Tibial nerve (tissue), 4 donors: ENCODE measurements at regions not wholly inside any gene's neighbourhood (a gene's known extent, or its start where the extent isn't known, plus 50 kb on each side); places are given as distances from the start of the nearest gene placed in this dataset.
"Not testable (repeated sequence)": the region's sequence is repeated elsewhere in the genome, so short reads cannot be mapped to it uniquely, and the experiment has no call there.

ENCODE experiments used
- DNase-seq, 2 donors: peaks; one replicate each; pipeline ENCODE4 v3.0.0-alpha.2; 2019; ENCODE audit warnings: low spot score in 2 of 2
- H3K27ac ChIP-seq, 4 donors: fragments of 200-600 bp; sonication (generic) in 3 of 4; one replicate each; pipeline ENCODE4 v1.5.1; 2017 to 2019; ENCODE audit warnings: mild to moderate bottlenecking in 1 of 4
- H3K27me3 ChIP-seq, 2 donors: fragments of 200-600 bp; sonication (generic) in 1 of 2; one replicate each; pipeline versions ENCODE4 v1.5.1 to v1.6.0; 2017 to 2019
- H3K36me3 ChIP-seq, 3 donors: fragments of 200-600 bp; sonication (generic); one replicate each; pipeline ENCODE4 v1.5.1; 2018 to 2019
- H3K4me1 ChIP-seq, 4 donors: fragments of 200-600 bp; sonication (generic) in 3 of 4; one replicate each; pipeline ENCODE4 v1.5.1; 2017 to 2019
- H3K4me3 ChIP-seq, 4 donors: fragments of 200-600 bp; sonication (generic) in 3 of 4; one replicate each; pipeline ENCODE4 v1.5.1; 2017 to 2019; ENCODE audit warnings: mild to moderate bottlenecking in 1 of 4, moderate library complexity in 1 of 4
- H3K9me3 ChIP-seq, 4 donors: fragments of 200-600 bp; sonication (generic) in 3 of 4; one replicate each; pipeline ENCODE4 v1.5.1; 2017 to 2019
- EP300 ChIP-seq, 2 donors: sonication (generic); formaldehyde crosslinking; IDR thresholded peaks; one replicate each; pipeline ENCODE4 v1.6.1; 2017; ENCODE audit warnings: antibody characterized with exemption in 2 of 2, mild to moderate bottlenecking in 1 of 2
- POLR2A ChIP-seq, 2 donors: fragments of 450-650 bp; IDR thresholded peaks; one replicate each; pipeline ENCODE4 v1.6.1; 2017; ENCODE audit warnings: antibody characterized with exemption in 2 of 2, mild to moderate bottlenecking in 2 of 2, moderate library complexity in 2 of 2
- WGBS, 2 donors: methylation state at CpG; one replicate each; pipeline ENCODE4 v1.1.5; 2018; 5-methylcytosine and 5-hydroxymethylcytosine counted together
- TF ChIP-seq, protein P1 (sequence below), 5 experiments: fragments of 200-600 bp in 3 of 5; fragments of 450-650 bp in 2 of 5; sonication (generic) in 3 of 5; IDR thresholded peaks; one replicate each; pipeline ENCODE4 v1.5.1; 2016 to 2019; ENCODE audit warnings: antibody characterized with exemption in 5 of 5, mild to moderate bottlenecking in 3 of 5, moderate library complexity in 2 of 5

GRCh38 chr2:209239585-209239938 lies 184.3 kb upstream of the MAP2 start:
- WGBS, 2 donors: 35 to 38% methylated on average over 2 of the region's 2 CpGs

GRCh38 chr2:209240204-209240603 lies 183.6 kb upstream of the MAP2 start:
- DNase-seq: no peak
- 0 to 81% methylated on average over 1 of the region's 1 CpG for WGBS, 2 donors
- Histone ChIP-seq H3K27ac (no peak overlapping the region), H3K9me3 (peaks cover 0 to 18% (median 0%) of the 10 kb centered on the region in 4 donors), H3K4me3 (no peak overlapping the region), H3K4me1 (no peaks in the 10 kb centered on the region), H3K36me3 (no peaks in the 10 kb centered on the region), H3K27me3 (no peaks in the 10 kb centered on the region)
- no peak for TF ChIP-seq POLR2A (IDR thresholded peaks at IDR 0.05)
- TF ChIP-seq, protein P1, sequence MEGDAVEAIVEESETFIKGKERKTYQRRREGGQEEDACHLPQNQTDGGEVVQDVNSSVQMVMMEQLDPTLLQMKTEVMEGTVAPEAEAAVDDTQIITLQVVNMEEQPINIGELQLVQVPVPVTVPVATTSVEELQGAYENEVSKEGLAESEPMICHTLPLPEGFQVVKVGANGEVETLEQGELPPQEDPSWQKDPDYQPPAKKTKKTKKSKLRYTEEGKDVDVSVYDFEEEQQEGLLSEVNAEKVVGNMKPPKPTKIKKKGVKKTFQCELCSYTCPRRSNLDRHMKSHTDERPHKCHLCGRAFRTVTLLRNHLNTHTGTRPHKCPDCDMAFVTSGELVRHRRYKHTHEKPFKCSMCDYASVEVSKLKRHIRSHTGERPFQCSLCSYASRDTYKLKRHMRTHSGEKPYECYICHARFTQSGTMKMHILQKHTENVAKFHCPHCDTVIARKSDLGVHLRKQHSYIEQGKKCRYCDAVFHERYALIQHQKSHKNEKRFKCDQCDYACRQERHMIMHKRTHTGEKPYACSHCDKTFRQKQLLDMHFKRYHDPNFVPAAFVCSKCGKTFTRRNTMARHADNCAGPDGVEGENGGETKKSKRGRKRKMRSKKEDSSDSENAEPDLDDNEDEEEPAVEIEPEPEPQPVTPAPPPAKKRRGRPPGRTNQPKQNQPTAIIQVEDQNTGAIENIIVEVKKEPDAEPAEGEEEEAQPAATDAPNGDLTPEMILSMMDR (IDR thresholded peaks at IDR 0.05): no peak
- no peak for TF ChIP-seq EP300 (IDR thresholded peaks at IDR 0.05)

More at GRCh38 chr2:209239585-209239938, 184.3 kb upstream of the MAP2 start:
- no peaks in the 10 kb centered on the region for H3K27me3 ChIP-seq
- no peak for DNase-seq
- no peaks in the 10 kb centered on the region for H3K4me1 ChIP-seq
- H3K9me3 ChIP-seq: peaks cover 0 to 18% (median 0%) of the 10 kb centered on the region in 4 donors
- H3K36me3 ChIP-seq: no peaks in the 10 kb centered on the region
- H3K4me3 ChIP-seq: no peak overlapping the region
- H3K27ac ChIP-seq: no peak overlapping the region
- TF ChIP-seq EP300 (IDR thresholded peaks at IDR 0.05) (no peak), POLR2A (IDR thresholded peaks at IDR 0.05) (no peak)
- TF ChIP-seq, protein P1 (IDR thresholded peaks at IDR 0.05): no peak

GRCh38 chr2:209253544-209253943 lies 170.3 kb upstream of the MAP2 start:
- WGBS, 2 donors: 73 to 84% methylated on average over 2 of the region's 2 CpGs
- Histone ChIP-seq H3K4me1 (no peaks in the 10 kb centered on the region), H3K4me3 (no peak overlapping the region), H3K27me3 (no peaks in the 10 kb centered on the region), H3K9me3 (no peaks in the 10 kb centered on the region), H3K27ac (no peak overlapping the region), H3K36me3 (no peaks in the 10 kb centered on the region)
- no peak for TF ChIP-seq POLR2A (IDR thresholded peaks at IDR 0.05)
- TF ChIP-seq, protein P1 (IDR thresholded peaks at IDR 0.05): no peak
- no peak for TF ChIP-seq EP300 (IDR thresholded peaks at IDR 0.05)
- DNase-seq: no peak

GRCh38 chr2:209259767-209260166 lies 164.1 kb upstream of the MAP2 start:
- Histone ChIP-seq H3K4me3 (no peak overlapping the region), H3K36me3 (no peaks in the 10 kb centered on the region), H3K27me3 (no peaks in the 10 kb centered on the region), H3K27ac (no peak overlapping the region), H3K9me3 (no peaks in the 10 kb centered on the region), H3K4me1 (no peaks in the 10 kb centered on the region)
- TF ChIP-seq POLR2A (IDR thresholded peaks at IDR 0.05) (no peak), EP300 (IDR thresholded peaks at IDR 0.05) (no peak)
- TF ChIP-seq, protein P1 (IDR thresholded peaks at IDR 0.05): no peak
- DNase-seq: no peak
- WGBS, 2 donors: 91 to 95% methylated on average over 7 of the region's 7 CpGs

DNA sequence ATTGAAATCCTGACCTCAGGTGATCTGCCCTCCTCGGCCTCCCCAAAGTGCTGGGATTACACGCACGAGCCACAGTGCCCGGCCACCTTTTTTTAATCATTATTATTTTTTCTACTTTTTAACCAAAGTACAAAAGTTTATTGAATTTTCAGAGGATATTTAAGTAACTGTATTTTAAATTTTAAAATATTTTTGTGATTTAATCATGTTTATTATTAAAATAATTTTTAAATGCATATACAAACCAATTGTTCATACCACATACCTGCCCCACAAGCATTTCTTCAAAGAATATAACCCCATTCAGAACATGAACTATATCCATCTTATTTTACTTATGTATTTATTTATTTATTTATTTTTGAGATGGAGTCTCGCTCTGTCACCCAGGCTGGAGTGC lies 163.6 kb upstream of the MAP2 start:
- Histone ChIP-seq H3K36me3 (no peaks in the 10 kb centered on the region), H3K27ac (no peak overlapping the region), H3K4me1 (no peaks in the 10 kb centered on the region), H3K9me3 (no peaks in the 10 kb centered on the region), H3K27me3 (no peaks in the 10 kb centered on the region), H3K4me3 (no peak overlapping the region)
- WGBS, 2 donors: 96% methylated on average over 5 of the region's 5 CpGs
- DNase-seq: no peak
- TF ChIP-seq EP300 (IDR thresholded peaks at IDR 0.05): no peak
- no peak for TF ChIP-seq POLR2A (IDR thresholded peaks at IDR 0.05)
- TF ChIP-seq, protein P1 (IDR thresholded peaks at IDR 0.05): no peak

- 82 to 84% methylated on average over 16 of the region's 16 CpGs for WGBS, 2 donors
- not testable (repeated sequence) for H3K36me3 ChIP-seq, H3K4me3 ChIP-seq, H3K9me3 ChIP-seq, H3K4me1 ChIP-seq, H3K27me3 ChIP-seq, H3K27ac ChIP-seq, DNase-seq
These were observed 162.3 kb upstream of the MAP2 start for GRCh38 chr2:209261366-209262053.
